IPS-NIHi7 (cell line): ENCODE measurements at regions not wholly inside any gene's neighbourhood (a gene's known extent, or its start where the extent isn't known, plus 50 kb on each side); places are given as distances from the start of the nearest gene placed in this dataset.
"Not testable (repeated sequence)": the region's sequence is repeated elsewhere in the genome, so short reads cannot be mapped to it uniquely, and the experiment has no call there.

ENCODE experiments used
- DNase-seq: peaks from one replicate; pipeline ENCODE4 v3.0.0; 2012; ENCODE audit warnings: mixed read lengths; ENCODE audit errors: extremely low spot score

- DNase-seq, result no peak
Measured at GRCh38 chrX:47776292-47777006, 60.3 kb upstream of the ZNF81 start.

- DNase-seq, result no peak
Measured at GRCh38 chrX:47772764-47773163, 63.9 kb upstream of the ZNF81 start.

GRCh38 chrX:47771473-47771872, 65.2 kb upstream of the ZNF81 start:
- DNase-seq, result no peak

- not testable (repeated sequence) for DNase-seq
Measured at GRCh38 chrX:47762826-47763225, 73.9 kb upstream of the ZNF81 start.

DNA sequence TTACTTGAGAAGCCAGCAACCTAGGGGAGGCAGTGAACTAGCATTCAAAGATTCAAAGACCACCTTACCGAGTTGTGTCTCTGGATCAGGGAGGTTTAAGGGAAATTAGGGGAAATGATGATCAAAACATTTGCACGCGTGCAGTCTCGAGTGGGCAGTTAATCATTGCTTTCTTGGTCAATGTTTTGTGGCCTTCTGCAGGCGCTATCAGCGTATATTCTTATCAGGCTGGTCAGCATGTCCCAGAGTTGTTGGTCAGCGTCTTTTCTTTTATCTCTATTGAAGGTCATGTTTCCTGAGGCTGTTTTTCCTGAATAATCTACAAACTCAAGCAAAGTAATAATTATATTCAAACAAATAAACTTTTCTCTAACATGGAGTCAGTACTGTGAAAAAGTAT, 84.0 kb upstream of the ZNF81 start:
- DNase-seq, result no peak

DNA sequence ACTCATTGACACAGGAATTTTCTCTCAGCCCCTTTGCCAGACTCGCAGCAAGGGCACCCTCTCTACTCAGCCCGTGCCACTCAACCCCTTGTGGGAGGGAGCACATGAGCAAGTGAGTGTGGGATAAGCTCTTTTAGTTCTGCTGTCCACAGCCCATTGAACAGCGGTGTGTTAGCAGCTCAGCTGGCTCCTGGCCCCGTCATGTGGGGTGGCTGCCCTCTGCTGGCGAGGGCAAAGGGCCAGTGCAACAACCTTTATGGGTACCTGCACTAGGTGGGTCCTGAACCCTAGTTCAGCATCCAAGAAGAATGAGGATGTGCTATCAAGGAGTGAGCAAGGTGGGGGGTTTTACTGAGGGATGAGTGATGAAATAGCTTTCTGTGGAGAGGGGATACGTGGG, 85.0 kb upstream of the ZNF81 start:
- peak; percentile 42 for DNase-seq

- DNase-seq, result no peak
Measured at GRCh38 chrX:47749185-47749967, 87.3 kb upstream of the ZNF81 start.

- DNase-seq, result no peak
Measured at GRCh38 chrX:47748576-47748975, 88.1 kb upstream of the ZNF81 start.

- DNase-seq, result no peak
Measured at GRCh38 chrX:47746446-47746845, 87.5 kb upstream of the UXT start.

DNA sequence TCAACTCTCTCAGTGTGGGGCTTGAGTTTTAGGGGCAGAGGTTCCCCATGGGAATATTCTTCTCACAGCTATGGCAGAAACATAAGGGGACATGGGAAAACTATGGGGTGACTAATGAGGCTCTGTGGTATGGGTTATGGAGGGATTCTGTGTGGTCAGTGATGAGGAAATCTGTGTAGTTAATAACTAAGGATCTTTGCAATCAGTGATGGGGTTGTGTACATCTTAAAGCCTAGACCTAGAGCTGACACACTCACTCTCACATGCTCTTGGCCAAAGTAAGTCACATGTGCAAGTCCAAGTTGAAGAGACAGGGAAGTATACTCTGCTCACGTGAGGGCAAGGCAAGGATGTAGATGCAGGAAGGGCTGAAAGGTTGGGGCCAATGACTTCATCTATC, 86.4 kb upstream of the UXT start:
- no peak for DNase-seq

DNA sequence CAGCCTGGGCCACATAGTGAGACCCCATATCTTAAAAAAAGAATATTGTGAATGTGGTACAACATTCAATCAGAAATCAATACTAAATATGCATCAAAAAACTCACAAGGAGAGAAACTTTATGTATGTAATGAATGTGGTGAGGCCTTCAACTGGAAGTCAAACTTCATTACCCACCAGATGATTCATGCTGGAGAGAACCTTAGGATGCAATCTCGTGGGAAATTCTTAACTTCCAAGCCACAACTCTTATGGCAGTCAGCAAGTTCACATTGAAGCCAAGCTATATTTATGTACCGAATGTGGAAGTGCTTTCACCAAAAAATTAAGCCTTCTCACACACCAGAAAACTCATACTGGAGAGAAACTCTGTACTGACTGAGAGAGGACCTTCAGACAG, 84.5 kb upstream of the UXT start:
- no peak for DNase-seq

DNA sequence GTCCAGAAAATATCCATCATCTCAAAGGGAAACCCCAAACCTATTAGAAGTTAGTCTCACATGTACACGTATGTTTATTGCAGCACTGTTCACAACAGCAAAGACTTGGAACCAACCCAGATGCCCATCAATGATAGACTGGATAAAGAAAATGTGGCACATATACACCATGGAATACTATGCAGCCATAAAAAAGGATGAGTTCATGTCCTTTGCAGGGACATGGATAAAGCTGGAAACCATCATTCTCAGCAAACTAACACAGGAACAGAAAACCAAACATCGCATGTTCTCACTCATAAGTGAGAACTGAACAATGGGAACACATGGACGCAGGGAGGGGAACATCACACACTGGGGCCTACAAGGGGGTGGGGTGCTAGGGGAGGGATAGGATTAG, 79.9 kb upstream of the UXT start:
- not testable (repeated sequence) for DNase-seq

GRCh38 chrX:47723689-47724088, 64.7 kb upstream of the UXT start:
- peak; percentile 43 for DNase-seq

DNA sequence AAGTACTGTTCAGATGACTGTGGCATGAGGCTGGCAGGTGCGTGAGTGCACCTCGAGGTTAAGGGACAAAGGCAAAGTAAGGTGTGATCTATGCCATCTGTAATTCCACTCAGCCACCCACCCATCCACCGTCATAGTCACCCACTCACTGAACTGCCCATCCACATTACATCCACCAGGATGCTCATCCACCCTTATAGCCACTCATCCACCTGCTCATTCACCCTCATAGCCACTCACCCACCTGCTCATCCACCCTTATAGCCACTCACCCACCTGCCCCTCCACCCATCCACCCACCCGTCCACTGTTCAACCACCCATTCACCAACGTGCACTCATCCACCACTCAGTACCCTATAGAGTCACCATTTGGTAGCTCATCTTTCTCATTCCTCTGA, 64.1 kb upstream of the UXT start:
- no peak for DNase-seq

DNA sequence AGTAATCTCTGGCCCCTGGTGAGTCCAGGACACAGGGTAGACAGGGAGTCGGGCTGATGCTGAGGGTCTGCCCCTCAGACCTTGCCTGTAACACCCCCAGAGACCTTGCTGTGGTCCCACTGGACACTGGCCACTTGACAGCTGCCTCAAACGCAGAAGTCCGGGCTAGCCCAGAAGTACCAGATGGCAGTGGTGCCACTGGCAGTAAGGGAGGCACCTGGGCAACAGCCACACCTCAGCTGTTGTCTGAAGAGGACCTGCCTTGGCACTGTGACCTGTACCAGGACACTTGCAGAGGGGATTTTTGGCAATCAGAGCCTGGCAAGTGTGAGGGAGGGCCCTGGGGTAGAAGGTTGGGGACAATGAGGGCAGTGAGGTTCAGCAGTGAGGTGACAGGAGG, 63.3 kb upstream of the UXT start:
- DNase-seq, result no peak

DNA sequence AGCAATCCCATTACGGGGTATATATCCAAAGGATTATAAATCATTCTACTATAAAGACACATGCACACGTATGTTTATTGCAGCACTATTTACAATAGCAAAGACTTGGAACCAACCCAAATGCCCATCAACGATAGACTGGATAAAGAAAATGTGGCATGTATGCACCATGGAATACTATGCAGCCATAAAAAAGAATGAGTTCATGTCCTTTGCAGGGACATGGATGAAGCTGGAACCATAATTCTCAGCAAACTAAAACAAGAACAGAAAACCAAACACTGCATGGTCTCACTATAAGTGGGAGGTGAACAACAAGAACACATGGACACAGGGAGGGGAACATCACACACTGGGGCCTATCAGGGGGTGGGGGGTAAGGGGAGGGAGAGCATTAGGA, 56.1 kb upstream of the UXT start:
- DNase-seq, result not testable (repeated sequence)

- not testable (repeated sequence) for DNase-seq
Measured at GRCh38 chrX:47712675-47713074, 53.7 kb upstream of the UXT start.

- no peak for DNase-seq
Measured at GRCh38 chrX:47710252-47710651, 51.3 kb upstream of the UXT start.
